ENCODE measurements at regions not wholly inside any gene's neighbourhood (a gene's known extent, or its start where the extent isn't known, plus 50 kb on each side); places are given as distances from the start of the nearest gene placed in this dataset.
"Not testable (repeated sequence)": the region's sequence is repeated elsewhere in the genome, so short reads cannot be mapped to it uniquely, and the experiment has no call there.

- no peak for DNase-seq
Measured at GRCh38 chr1:8167936-8168335, 141.8 kb upstream of the ERRFI1 start.

- no peak for DNase-seq
Measured at GRCh38 chr1:8166406-8166805, 140.3 kb upstream of the ERRFI1 start.

- no peak for DNase-seq
Measured at GRCh38 chr1:8165595-8166360, 139.7 kb upstream of the ERRFI1 start.

GRCh38 chr1:8164670-8165069 is 138.6 kb upstream of the ERRFI1 start:
- DNase-seq: no peak

GRCh38 chr1:8163039-8163438 is 136.9 kb upstream of the ERRFI1 start:
- no peak for DNase-seq

GRCh38 chr1:8162168-8162567 is 136.1 kb upstream of the ERRFI1 start:
- DNase-seq: no peak

- DNase-seq: no peak
Measured at GRCh38 chr1:8161546-8162105, 135.5 kb upstream of the ERRFI1 start.

- no peak for DNase-seq
Measured at GRCh38 chr1:8159470-8160024, 133.4 kb upstream of the ERRFI1 start.

- no peak for DNase-seq
Measured at GRCh38 chr1:8158995-8159394, 132.9 kb upstream of the ERRFI1 start.

- no peak for DNase-seq
Measured at GRCh38 chr1:8157765-8158164, 131.7 kb upstream of the ERRFI1 start.

GRCh38 chr1:8155528-8156186 is 129.5 kb upstream of the ERRFI1 start:
- DNase-seq: peak; percentile 78

GRCh38 chr1:8154621-8155052 is 128.5 kb upstream of the ERRFI1 start:
- DNase-seq: peak; percentile 33

GRCh38 chr1:8153961-8154360 is 127.9 kb upstream of the ERRFI1 start:
- no peak for DNase-seq

GRCh38 chr1:8152731-8153702 is 126.9 kb upstream of the ERRFI1 start:
- no peak for DNase-seq

GRCh38 chr1:8151647-8152046 is 125.5 kb upstream of the ERRFI1 start:
- no peak for DNase-seq

GRCh38 chr1:8149756-8150155 is 123.6 kb upstream of the ERRFI1 start:
- not testable (repeated sequence) for DNase-seq

- no peak for DNase-seq
Measured at GRCh38 chr1:8147956-8148355, 121.8 kb upstream of the ERRFI1 start.

- no peak for DNase-seq
Measured at GRCh38 chr1:8146257-8146855, 120.2 kb upstream of the ERRFI1 start.

GRCh38 chr1:8145545-8146202 is 119.6 kb upstream of the ERRFI1 start:
- DNase-seq: no peak

GRCh38 chr1:8144323-8144722 is 118.2 kb upstream of the ERRFI1 start:
- no peak for DNase-seq

GRCh38 chr1:8142955-8143629 is 117.0 kb upstream of the ERRFI1 start:
- peak; percentile 93 for DNase-seq

Data from fibroblast of skin of abdomen (primary cell).